ENCODE measurements at regions not wholly inside any gene's neighbourhood (a gene's known extent, or its start where the extent isn't known, plus 50 kb on each side); places are given as distances from the start of the nearest gene placed in this dataset.

DNA sequence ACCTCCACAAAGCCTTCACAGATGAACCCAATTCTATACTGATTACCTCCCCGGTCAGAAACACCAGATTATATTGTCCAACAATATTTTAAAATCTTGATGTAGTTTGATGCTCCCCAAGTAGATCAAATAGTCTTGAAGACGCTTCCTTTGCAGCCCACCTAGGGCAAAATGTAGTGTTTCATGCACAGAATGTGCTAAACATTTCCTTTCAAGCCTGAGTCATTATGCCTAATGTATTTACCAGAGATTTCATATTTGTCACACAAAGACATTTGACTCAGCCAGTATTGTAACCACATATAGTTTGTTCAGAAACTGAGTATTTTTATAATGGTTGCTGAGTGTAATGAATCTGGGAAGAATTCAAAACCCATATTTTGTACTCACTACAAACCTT is 1396.8 kb downstream of the LRRC4C start:
- no peak overlapping the region for H3K4me3 ChIP-seq (ENCODE audit: low read length)
- no peak for DNase-seq (ENCODE audit: low read depth)
- TF ChIP-seq, protein P1, sequence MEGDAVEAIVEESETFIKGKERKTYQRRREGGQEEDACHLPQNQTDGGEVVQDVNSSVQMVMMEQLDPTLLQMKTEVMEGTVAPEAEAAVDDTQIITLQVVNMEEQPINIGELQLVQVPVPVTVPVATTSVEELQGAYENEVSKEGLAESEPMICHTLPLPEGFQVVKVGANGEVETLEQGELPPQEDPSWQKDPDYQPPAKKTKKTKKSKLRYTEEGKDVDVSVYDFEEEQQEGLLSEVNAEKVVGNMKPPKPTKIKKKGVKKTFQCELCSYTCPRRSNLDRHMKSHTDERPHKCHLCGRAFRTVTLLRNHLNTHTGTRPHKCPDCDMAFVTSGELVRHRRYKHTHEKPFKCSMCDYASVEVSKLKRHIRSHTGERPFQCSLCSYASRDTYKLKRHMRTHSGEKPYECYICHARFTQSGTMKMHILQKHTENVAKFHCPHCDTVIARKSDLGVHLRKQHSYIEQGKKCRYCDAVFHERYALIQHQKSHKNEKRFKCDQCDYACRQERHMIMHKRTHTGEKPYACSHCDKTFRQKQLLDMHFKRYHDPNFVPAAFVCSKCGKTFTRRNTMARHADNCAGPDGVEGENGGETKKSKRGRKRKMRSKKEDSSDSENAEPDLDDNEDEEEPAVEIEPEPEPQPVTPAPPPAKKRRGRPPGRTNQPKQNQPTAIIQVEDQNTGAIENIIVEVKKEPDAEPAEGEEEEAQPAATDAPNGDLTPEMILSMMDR (conservative IDR thresholded peaks at IDR 0.05; ENCODE audit: low read depth, low read length) = no peak

DNA sequence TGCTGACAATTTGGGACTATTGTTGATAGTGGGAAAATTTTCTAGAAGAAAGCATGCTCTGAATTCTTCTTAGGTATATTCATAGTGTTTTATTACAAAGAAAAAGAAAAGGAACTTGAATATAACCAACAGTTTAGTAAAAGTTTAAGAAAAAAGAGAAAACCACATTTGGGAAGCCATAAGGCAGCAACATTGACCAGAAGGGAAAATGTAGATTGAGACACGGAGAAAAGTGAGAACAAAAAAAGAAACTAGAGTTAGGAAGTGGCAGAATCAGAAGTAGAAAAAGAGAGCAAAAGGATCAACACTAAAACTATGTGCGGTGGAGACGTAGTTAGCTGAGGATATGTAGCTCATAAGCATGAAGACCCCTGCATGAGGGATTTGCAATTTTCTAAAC is 1398.2 kb downstream of the LRRC4C start:
- no peak overlapping the region for H3K4me3 ChIP-seq (ENCODE audit: low read length)
- DNase-seq (ENCODE audit: low read depth) = no peak
- TF ChIP-seq, protein P1 (conservative IDR thresholded peaks at IDR 0.05; ENCODE audit: low read depth, low read length) = no peak

GRCh38 chr11:40054631-40055030 is 1404.8 kb downstream of the LRRC4C start:
- TF ChIP-seq, protein P1 (conservative IDR thresholded peaks at IDR 0.05; ENCODE audit: low read depth, low read length) = no peak

GRCh38 chr11:40045312-40045711 is 1414.1 kb downstream of the LRRC4C start:
- no peak for DNase-seq (ENCODE audit: low read depth)
- H3K4me3 ChIP-seq (ENCODE audit: low read length) = no peak overlapping the region
- TF ChIP-seq, protein P1 (conservative IDR thresholded peaks at IDR 0.05; ENCODE audit: low read depth, low read length) = no peak

More at GRCh38 chr11:40054631-40055030, 1404.8 kb downstream of the LRRC4C start:
- DNase-seq (ENCODE audit: low read depth) = no peak
- H3K4me3 ChIP-seq (ENCODE audit: low read length) = no peak overlapping the region

- DNase-seq (ENCODE audit: low read depth) = no peak
- TF ChIP-seq, protein P1 (conservative IDR thresholded peaks at IDR 0.05; ENCODE audit: low read depth, low read length) = no peak
- H3K4me3 ChIP-seq (ENCODE audit: low read length) = no peak overlapping the region
These were observed 1422.4 kb downstream of the LRRC4C start for GRCh38 chr11:40037005-40037404.

GRCh38 chr11:40032331-40032730 is 1427.1 kb downstream of the LRRC4C start:
- TF ChIP-seq, protein P1 (conservative IDR thresholded peaks at IDR 0.05; ENCODE audit: low read depth, low read length) = no peak
- DNase-seq (ENCODE audit: low read depth) = no peak
- no peak overlapping the region for H3K4me3 ChIP-seq (ENCODE audit: low read length)

DNA sequence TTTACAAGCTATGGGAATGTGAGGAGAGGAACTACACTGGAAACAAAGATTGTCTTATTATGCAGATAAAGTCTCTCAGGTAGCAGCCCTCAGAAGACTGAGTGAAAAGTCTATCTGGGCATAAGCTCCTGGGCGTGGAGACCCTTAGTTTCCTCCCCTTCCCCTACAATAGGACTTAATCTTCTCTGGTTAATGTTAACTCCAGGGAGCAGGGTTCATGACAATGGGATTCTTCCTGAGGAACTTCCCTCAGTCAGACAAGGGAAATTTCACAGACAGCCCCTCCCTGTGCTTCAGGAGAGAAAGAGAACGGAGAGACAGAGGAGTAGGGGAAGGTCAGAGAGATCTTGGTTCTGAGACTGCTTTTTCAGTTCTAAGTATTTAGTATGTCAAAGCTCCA is 1428.6 kb downstream of the LRRC4C start:
- TF ChIP-seq, protein P1 (conservative IDR thresholded peaks at IDR 0.05; ENCODE audit: low read depth, low read length) = no peak
- H3K4me3 ChIP-seq (ENCODE audit: low read length) = no peak overlapping the region
- DNase-seq (ENCODE audit: low read depth) = no peak

Data from retinal pigment epithelial cell (primary cell).